ENCODE measurements at regions not wholly inside any gene's neighbourhood (a gene's known extent, or its start where the extent isn't known, plus 50 kb on each side); places are given as distances from the start of the nearest gene placed in this dataset.

- no peak for TF ChIP-seq CTCF (IDR thresholded peaks at IDR 0.05)
- Mint-ChIP-seq H3K4me1 (ENCODE audit: low read depth) (no peaks in the 10 kb centered on the region), H3K27ac (ENCODE audit: unreplicated experiment) (no peak overlapping the region), H3K9me3 (ENCODE audit: low read depth) (no peaks in the 10 kb centered on the region), H3K4me3 (ENCODE audit: unreplicated experiment) (no peak overlapping the region), H3K36me3 (ENCODE audit: low read depth) (no peaks in the 10 kb centered on the region), H3K27me3 (ENCODE audit: low read depth) (peaks cover 11% of the 10 kb centered on the region)
- DNase-seq (ENCODE audit: low spot score) = no peak
Observed at GRCh38 chr5:29085142-29085541, 2046.8 kb upstream of the CDH9 start.

- Mint-ChIP-seq H3K36me3 (ENCODE audit: low read depth) (no peaks in the 10 kb centered on the region), H3K27me3 (ENCODE audit: low read depth) (no peaks in the 10 kb centered on the region), H3K4me1 (ENCODE audit: low read depth) (peaks cover 3% of the 10 kb centered on the region), H3K9me3 (ENCODE audit: low read depth) (no peaks in the 10 kb centered on the region), H3K4me3 (ENCODE audit: unreplicated experiment) (no peak overlapping the region), H3K27ac (ENCODE audit: unreplicated experiment) (no peak overlapping the region)
- DNase-seq (ENCODE audit: low spot score) = no peak
- TF ChIP-seq CTCF (IDR thresholded peaks at IDR 0.05) = peak; percentile 12
Observed at GRCh38 chr5:29079771-29080170, 2041.4 kb upstream of the CDH9 start.

- no peak for DNase-seq (ENCODE audit: low spot score)
- H3K9me3 Mint-ChIP-seq (ENCODE audit: low read depth) = no peaks in the 10 kb centered on the region
- H3K4me1 Mint-ChIP-seq (ENCODE audit: low read depth) = peaks cover 3% of the 10 kb centered on the region
- no peak overlapping the region for H3K27ac Mint-ChIP-seq (ENCODE audit: unreplicated experiment)
- no peaks in the 10 kb centered on the region for H3K27me3 Mint-ChIP-seq (ENCODE audit: low read depth)
- no peak overlapping the region for H3K4me3 Mint-ChIP-seq (ENCODE audit: unreplicated experiment)
- no peaks in the 10 kb centered on the region for H3K36me3 Mint-ChIP-seq (ENCODE audit: low read depth)
- no peak for TF ChIP-seq CTCF (IDR thresholded peaks at IDR 0.05)
Observed at GRCh38 chr5:29077451-29077850, 2039.1 kb upstream of the CDH9 start.

- Mint-ChIP-seq H3K27ac (ENCODE audit: unreplicated experiment) (no peak overlapping the region), H3K4me3 (ENCODE audit: unreplicated experiment) (no peak overlapping the region), H3K36me3 (ENCODE audit: low read depth) (no peaks in the 10 kb centered on the region), H3K9me3 (ENCODE audit: low read depth) (peaks cover under 1% of the 10 kb centered on the region), H3K27me3 (ENCODE audit: low read depth) (peaks cover 7% of the 10 kb centered on the region), H3K4me1 (ENCODE audit: low read depth) (no peaks in the 10 kb centered on the region)
- no peak for DNase-seq (ENCODE audit: low spot score)
- no peak for TF ChIP-seq CTCF (IDR thresholded peaks at IDR 0.05)
Observed at GRCh38 chr5:29069104-29069402, 2030.7 kb upstream of the CDH9 start.

- Mint-ChIP-seq H3K36me3 (ENCODE audit: low read depth) (no peaks in the 10 kb centered on the region), H3K4me1 (ENCODE audit: low read depth) (peaks cover 3% of the 10 kb centered on the region), H3K4me3 (ENCODE audit: unreplicated experiment) (no peak overlapping the region), H3K27me3 (ENCODE audit: low read depth) (peaks cover 5% of the 10 kb centered on the region), H3K9me3 (ENCODE audit: low read depth) (peaks cover 14% of the 10 kb centered on the region), H3K27ac (ENCODE audit: unreplicated experiment) (no peak overlapping the region)
- no peak for TF ChIP-seq CTCF (IDR thresholded peaks at IDR 0.05)
- DNase-seq (ENCODE audit: low spot score) = no peak
Observed at GRCh38 chr5:29061381-29061780, 2023.0 kb upstream of the CDH9 start.
